GM12874 (cell line): ENCODE measurements at regions not wholly inside any gene's neighbourhood (a gene's known extent, or its start where the extent isn't known, plus 50 kb on each side); places are given as distances from the start of the nearest gene placed in this dataset.

Source experiments
- TF ChIP-seq, protein P1 (sequence below): IDR thresholded peaks from 2 replicates; pipeline ENCODE4 v1.5.1; 2011; ENCODE audit warnings: low read depth, mild to moderate bottlenecking, control low read depth, low read length, moderate library complexity; ENCODE audit not compliant: insufficient read depth

DNA sequence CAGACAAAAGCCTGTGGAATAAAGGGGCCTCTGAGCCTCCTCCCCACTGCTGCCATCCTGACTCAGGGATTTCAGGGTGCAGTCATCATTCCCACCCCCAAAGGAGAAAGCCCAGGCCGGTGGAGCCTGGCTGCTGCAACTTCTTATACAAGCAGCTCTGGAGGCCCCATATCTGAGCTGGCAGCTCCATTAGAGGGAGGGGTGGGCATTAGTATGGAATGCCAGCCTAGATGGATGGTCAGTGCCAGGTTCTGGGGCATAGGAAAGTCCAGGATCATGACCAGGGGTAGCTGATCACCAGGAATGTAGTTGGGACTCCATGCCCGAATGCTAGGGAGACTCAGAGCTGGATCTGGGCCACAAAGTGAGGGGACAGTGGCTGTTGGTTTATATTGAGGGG is 581.0 kb downstream of the KCNJ18 start:
- TF ChIP-seq, protein P1, sequence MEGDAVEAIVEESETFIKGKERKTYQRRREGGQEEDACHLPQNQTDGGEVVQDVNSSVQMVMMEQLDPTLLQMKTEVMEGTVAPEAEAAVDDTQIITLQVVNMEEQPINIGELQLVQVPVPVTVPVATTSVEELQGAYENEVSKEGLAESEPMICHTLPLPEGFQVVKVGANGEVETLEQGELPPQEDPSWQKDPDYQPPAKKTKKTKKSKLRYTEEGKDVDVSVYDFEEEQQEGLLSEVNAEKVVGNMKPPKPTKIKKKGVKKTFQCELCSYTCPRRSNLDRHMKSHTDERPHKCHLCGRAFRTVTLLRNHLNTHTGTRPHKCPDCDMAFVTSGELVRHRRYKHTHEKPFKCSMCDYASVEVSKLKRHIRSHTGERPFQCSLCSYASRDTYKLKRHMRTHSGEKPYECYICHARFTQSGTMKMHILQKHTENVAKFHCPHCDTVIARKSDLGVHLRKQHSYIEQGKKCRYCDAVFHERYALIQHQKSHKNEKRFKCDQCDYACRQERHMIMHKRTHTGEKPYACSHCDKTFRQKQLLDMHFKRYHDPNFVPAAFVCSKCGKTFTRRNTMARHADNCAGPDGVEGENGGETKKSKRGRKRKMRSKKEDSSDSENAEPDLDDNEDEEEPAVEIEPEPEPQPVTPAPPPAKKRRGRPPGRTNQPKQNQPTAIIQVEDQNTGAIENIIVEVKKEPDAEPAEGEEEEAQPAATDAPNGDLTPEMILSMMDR: no peak

DNA sequence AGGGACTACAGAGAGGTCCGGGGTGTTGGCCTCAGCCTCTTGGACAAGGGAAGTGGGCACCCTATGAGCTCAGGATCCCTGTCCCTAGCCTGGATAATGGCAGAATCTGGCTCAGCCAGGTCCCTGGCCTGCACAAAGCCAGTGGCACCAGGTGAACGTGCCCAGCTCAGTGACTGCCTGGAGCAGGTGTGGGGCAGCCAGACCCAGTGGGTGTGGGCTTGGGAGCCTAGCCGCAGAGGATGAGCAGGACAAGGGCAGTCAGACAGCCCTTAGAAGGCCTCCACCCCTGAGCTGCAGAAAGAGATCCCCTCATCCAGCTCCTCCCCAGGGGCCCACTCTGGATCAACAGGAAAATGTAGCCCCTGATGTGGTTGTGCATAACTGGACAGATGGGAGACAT is 585.3 kb downstream of the KCNJ18 start:
- TF ChIP-seq, protein P1: no peak

DNA sequence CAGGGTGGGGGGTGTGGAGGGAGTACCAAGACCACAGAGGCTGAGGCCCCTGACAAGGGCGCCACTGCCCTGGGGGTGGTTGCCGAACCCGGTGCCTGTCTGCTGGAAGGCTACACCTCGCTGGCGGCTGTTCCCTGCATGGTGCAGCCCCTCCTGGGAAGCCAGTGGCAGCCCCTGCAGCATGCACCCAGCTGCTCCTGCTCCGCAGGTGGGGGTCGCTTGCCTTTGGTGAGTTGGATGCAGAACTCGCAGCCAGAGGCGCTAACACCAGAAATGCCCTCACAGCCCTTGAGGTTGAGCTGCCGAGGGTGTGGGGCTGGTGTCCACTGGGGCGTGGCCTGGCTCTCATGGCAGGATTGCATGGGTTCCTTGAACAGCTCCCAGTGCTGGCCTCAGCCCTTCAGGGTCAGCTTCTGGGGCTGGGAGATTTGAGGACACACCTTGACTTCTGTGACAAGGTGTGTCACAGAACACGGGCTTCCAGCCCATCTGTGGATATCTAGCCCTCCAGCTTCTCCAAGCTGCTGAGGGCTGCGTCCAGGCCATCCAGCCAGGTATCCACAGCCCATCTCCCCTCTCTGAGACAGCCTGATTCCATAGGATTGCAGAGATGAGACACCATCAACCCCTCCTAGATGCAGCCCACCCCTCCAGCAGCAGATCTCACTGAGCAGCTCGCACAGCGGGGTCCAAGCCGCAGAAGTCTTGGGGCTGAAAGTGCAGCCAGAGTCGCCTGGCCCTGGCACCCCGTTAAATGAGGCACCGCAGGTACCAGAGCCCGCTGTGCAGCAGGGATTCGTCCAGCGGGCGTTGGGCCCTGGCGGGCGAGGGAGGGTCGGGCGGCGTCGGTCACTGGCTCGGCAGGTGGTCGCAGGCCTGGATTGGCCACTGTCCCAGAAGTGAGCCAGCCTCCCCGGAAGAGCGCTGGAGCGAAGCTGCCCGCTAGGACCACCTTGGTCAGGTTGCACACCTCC is 586.3 kb downstream of the KCNJ18 start:
- TF ChIP-seq, protein P1: no peak

DNA sequence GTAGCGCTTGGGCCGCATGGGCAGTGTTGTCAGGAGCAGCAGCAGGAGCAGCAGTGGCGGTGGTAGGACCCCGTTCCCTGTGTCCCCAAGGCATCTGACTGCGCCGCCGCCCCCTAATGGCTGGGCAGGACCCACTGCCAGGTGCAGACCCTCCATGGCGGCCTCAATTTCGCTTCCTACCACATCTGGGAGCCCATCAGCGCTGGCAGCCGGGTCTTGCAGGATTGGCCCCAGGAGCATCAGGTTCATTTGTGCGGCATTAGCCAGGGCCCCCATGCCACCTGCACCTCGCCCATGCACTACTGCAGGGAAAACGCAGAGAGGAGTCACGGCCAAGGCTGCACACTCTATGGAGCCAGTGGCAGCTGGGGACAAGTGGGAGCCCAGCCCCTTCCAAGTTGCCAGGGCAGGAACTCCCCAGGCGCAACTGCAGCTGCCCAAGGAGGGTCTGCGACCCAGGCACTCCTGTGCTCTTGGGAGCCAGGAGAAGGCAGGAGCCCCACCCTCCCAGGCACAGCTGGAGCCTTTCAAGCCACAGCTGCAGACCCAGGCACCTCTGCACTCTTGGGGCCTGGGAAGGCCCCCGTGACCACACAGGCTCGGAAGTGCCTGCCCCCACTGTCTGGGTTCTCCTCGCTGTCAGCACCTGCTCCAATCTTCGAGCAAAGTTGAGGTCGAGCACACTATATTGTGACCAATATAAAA is 594.2 kb downstream of the KCNJ18 start:
- TF ChIP-seq, protein P1: no peak

DNA sequence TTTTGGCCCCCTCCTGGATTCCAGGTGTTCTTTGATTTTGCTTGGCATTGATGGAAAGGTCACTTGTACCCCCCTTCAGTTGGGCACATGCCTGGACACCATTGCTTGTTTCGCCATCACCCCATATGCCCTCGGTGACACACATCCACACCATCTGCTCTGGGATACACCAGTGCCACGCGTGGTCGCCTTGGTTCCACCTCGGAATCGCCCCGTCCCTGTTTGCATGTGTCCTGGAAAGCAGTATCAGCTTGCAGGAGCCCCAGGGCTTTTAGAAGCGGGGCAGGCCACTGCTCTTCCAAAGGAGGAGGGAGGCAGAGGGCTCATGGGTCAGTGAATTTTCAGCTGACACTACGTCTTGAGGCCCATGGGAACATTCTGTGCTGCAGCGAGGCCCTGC is 607.9 kb downstream of the KCNJ18 start:
- TF ChIP-seq, protein P1: no peak

DNA sequence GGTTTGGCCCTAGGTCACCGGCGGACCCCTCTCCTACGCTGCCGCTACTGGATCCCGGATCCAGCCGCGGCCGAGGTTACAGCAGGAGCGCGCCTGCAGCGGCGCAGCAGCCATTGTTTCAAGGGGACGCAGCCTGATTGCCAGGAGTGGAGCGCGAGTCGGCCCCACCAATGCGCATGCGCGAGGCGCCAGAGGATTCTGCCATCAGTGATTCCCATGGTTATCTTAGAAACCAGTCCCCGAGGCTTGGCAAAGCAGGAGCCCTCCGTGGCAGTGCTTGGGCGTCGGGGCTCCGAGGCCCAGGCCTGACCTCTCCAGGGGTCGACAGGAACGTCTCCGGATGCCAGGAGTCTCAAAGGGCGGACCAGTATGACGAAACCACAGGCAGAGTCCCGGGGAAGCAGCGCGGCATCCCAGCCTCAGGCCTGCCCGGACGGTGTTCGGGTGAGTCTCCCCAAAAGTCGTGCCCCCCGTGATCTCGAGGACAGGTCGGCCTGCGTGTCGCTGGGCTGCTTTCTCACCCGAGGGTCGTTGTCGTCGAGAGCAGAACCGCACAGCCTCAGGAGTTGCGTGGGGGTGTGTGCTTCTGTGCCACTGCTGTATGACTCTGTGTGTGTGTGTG is 608.5 kb downstream of the KCNJ18 start:
- TF ChIP-seq, protein P1: no peak

DNA sequence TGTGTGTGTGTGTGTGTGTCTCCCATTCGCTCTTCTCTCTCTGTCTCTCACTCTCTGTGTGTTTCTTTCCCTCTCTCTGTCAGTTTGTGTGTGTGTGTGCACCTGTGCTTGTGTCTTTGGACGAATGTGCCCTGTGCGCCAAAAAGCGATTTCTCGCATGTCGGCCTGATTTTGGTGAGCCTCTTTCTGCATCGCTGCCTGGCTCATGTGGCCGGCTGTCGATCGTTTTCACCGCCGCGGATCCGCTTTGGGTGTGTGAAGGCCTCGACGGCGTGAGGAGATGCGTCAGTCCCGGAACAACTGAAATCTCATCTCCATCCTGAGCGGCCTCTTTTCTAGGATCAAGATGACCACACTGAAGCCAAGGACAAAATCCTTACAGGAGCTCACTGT is 609.0 kb downstream of the KCNJ18 start:
- TF ChIP-seq, protein P1: no peak
